ENCODE measurements at regions not wholly inside any gene's neighbourhood (a gene's known extent, or its start where the extent isn't known, plus 50 kb on each side); places are given as distances from the start of the nearest gene placed in this dataset.

- TF ChIP-seq, protein P1, sequence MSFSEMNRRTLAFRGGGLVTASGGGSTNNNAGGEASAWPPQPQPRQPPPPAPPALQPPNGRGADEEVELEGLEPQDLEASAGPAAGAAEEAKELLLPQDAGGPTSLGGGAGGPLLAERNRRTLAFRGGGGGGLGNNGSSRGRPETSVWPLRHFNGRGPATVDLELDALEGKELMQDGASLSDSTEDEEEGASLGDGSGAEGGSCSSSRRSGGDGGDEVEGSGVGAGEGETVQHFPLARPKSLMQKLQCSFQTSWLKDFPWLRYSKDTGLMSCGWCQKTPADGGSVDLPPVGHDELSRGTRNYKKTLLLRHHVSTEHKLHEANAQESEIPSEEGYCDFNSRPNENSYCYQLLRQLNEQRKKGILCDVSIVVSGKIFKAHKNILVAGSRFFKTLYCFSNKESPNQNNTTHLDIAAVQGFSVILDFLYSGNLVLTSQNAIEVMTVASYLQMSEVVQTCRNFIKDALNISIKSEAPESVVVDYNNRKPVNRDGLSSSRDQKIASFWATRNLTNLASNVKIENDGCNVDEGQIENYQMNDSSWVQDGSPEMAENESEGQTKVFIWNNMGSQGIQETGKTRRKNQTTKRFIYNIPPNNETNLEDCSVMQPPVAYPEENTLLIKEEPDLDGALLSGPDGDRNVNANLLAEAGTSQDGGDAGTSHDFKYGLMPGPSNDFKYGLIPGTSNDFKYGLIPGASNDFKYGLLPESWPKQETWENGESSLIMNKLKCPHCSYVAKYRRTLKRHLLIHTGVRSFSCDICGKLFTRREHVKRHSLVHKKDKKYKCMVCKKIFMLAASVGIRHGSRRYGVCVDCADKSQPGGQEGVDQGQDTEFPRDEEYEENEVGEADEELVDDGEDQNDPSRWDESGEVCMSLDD (tag by site-specific recombination; IDR thresholded peaks at IDR 0.05): no peak
- TF ChIP-seq ZNF292 (tag by site-specific recombination; IDR thresholded peaks at IDR 0.05; ENCODE audit: borderline replicate concordance, low read depth) (no peak), ZNF274 (IDR thresholded peaks at IDR 0.05; ENCODE audit: low read length) (no peak), ZNF274 (tag by site-specific recombination; IDR thresholded peaks at IDR 0.05; ENCODE audit: borderline replicate concordance) (no peak), HOXD13 (CRISPR knock-in tag; IDR thresholded peaks at IDR 0.05; ENCODE audit: borderline replicate concordance) (no peak)
- TF ChIP-seq, protein P2, sequence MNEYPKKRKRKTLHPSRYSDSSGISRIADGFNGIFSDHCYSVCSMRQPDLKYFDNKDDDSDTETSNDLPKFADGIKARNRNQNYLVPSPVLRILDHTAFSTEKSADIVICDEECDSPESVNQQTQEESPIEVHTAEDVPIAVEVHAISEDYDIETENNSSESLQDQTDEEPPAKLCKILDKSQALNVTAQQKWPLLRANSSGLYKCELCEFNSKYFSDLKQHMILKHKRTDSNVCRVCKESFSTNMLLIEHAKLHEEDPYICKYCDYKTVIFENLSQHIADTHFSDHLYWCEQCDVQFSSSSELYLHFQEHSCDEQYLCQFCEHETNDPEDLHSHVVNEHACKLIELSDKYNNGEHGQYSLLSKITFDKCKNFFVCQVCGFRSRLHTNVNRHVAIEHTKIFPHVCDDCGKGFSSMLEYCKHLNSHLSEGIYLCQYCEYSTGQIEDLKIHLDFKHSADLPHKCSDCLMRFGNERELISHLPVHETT (tag by site-specific recombination; IDR thresholded peaks at IDR 0.05): no peak
These were observed 134.8 kb upstream of the NAMPT start (continued) for GRCh38 chr7:106419455-106420182.

- Histone ChIP-seq H3K27ac (ENCODE audit: extremely low read depth, low read depth, low read length) (no peak overlapping the region), H3K4me1 (ENCODE audit: control insufficient read depth, insufficient read depth, low read length) (no peaks in the 10 kb centered on the region), H3K9me3 (ENCODE audit: control insufficient read depth, insufficient read depth, low read depth, low read length) (no peaks in the 10 kb centered on the region), H3K4me3 (ENCODE audit: low read depth, low read length) (no peak overlapping the region), H3K36me3 (ENCODE audit: control insufficient read depth in 2 of 2, insufficient read depth in 1 of 2, low read length in 2 of 2) (no peaks in the 10 kb centered on the region)
- TF ChIP-seq KLF8 (tag by site-specific recombination; IDR thresholded peaks at IDR 0.05): no peak
- TF ChIP-seq ZNF600 (tag by site-specific recombination; IDR thresholded peaks at IDR 0.05): no peak
- no peak for TF ChIP-seq ZBTB26 (tag by site-specific recombination; optimal IDR thresholded peaks at IDR 0.05)
- TF ChIP-seq, protein P3, sequence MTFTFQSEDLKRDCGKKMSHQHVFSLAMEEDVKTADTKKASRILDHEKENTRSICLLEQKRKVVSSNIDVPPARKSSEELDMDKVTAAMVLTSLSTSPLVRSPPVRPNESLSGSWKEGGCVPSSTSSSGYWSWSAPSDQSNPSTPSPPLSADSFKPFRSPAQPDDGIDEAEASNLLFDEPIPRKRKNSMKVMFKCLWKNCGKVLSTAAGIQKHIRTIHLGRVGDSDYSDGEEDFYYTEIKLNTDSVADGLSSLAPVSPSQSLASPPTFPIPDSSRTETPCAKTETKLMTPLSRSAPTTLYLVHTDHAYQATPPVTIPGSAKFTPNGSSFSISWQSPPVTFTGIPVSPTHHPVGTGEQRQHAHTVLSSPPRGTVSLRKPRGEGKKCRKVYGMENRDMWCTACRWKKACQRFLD (tag by site-specific recombination; IDR thresholded peaks at IDR 0.05): no peak
- TF ChIP-seq OSR2 (tag by site-specific recombination; IDR thresholded peaks at IDR 0.05): no peak
- no peak for TF ChIP-seq ZNF548 (tag by site-specific recombination; IDR thresholded peaks at IDR 0.05)
- no peak for TF ChIP-seq ZFP41 (tag by site-specific recombination; IDR thresholded peaks at IDR 0.05; ENCODE audit: borderline replicate concordance)
- TF ChIP-seq ZNF529 (tag by site-specific recombination; IDR thresholded peaks at IDR 0.05; ENCODE audit: insufficient replicate concordance): no peak
- no peak for TF ChIP-seq ZNF19 (tag by site-specific recombination; IDR thresholded peaks at IDR 0.05; ENCODE audit: low read depth)
- POLR2A ChIA-PET: no interaction called here
- CTCF ChIA-PET: no interaction called here
These were observed 133.7 kb upstream of the NAMPT start for GRCh38 chr7:106418526-106418925.

- H3K36me3 ChIP-seq (ENCODE audit: control insufficient read depth in 2 of 2, insufficient read depth in 1 of 2, low read length in 2 of 2): no peaks in the 10 kb centered on the region
- H3K4me1 ChIP-seq (ENCODE audit: control insufficient read depth, insufficient read depth, low read length): no peaks in the 10 kb centered on the region
- CTCF ChIA-PET: no interaction called here
- no peak overlapping the region for H3K27ac ChIP-seq (ENCODE audit: extremely low read depth, low read depth, low read length)
- no peak overlapping the region for H3K4me3 ChIP-seq (ENCODE audit: low read depth, low read length)
- POLR2A ChIA-PET: no interaction called here
- H3K9me3 ChIP-seq (ENCODE audit: control insufficient read depth, insufficient read depth, low read depth, low read length): no peaks in the 10 kb centered on the region
- TF ChIP-seq SP2 (tag by site-specific recombination; IDR thresholded peaks at IDR 0.05): no peak
- no peak for TF ChIP-seq ZNF488 (tag by site-specific recombination; IDR thresholded peaks at IDR 0.05)
- no peak for TF ChIP-seq ZBTB20 (tag by site-specific recombination; IDR thresholded peaks at IDR 0.05)
- no peak for TF ChIP-seq ZEB2 (tag by site-specific recombination; IDR thresholded peaks at IDR 0.05)
- no peak for TF ChIP-seq ZBTB49 (tag by site-specific recombination; IDR thresholded peaks at IDR 0.05; ENCODE audit: low read depth)
- TF ChIP-seq ZNF23 (tag by site-specific recombination; IDR thresholded peaks at IDR 0.05; ENCODE audit: borderline replicate concordance): no peak
- TF ChIP-seq ZNF791 (tag by site-specific recombination; IDR thresholded peaks at IDR 0.05): no peak
- no peak for TF ChIP-seq ZNF202 (tag by site-specific recombination; IDR thresholded peaks at IDR 0.05; ENCODE audit: borderline replicate concordance)
- TF ChIP-seq ZNF768 (tag by site-specific recombination; IDR thresholded peaks at IDR 0.05): no peak
These were observed 133.3 kb upstream of the NAMPT start for GRCh38 chr7:106418094-106418493.
